ENCODE measurements at regions not wholly inside any gene's neighbourhood (a gene's known extent, or its start where the extent isn't known, plus 50 kb on each side); places are given as distances from the start of the nearest gene placed in this dataset.

GRCh38 chrX:115952417-115953092 lies 218.0 kb upstream of the AGTR2 start:
- Histone ChIP-seq H3K9me3 (no peaks in the 10 kb centered on the region), H3K27me3 (no peaks in the 10 kb centered on the region), H3K4me1 (no peaks in the 10 kb centered on the region), H3K4me3 (no peak overlapping the region), H3K27ac (no peak overlapping the region), H3K36me3 (no peaks in the 10 kb centered on the region)
- TF ChIP-seq CTCF (IDR thresholded peaks at IDR 0.05): peak in 2 of 3 experiments; percentile 17 to 26
- no peak for DNase-seq (ENCODE audit: low spot score in 2 of 2)
- intact Hi-C loops (cut with DNase I): no loop called here

- Histone ChIP-seq H3K27ac (no peak overlapping the region), H3K9me3 (no peaks in the 10 kb centered on the region), H3K4me1 (no peaks in the 10 kb centered on the region), H3K4me3 (no peak overlapping the region), H3K36me3 (no peaks in the 10 kb centered on the region), H3K27me3 (no peaks in the 10 kb centered on the region)
- DNase-seq (ENCODE audit: low spot score in 2 of 2): no peak
- intact Hi-C loops (cut with DNase I): no loop called here
- TF ChIP-seq CTCF (IDR thresholded peaks at IDR 0.05): no peak
Measured at GRCh38 chrX:115957862-115958490, 212.6 kb upstream of the AGTR2 start.

- intact Hi-C loops (cut with DNase I): no loop called here
- Histone ChIP-seq H3K4me3 (no peak overlapping the region), H3K27me3 (no peaks in the 10 kb centered on the region), H3K36me3 (no peaks in the 10 kb centered on the region), H3K27ac (no peak overlapping the region), H3K9me3 (no peaks in the 10 kb centered on the region), H3K4me1 (no peaks in the 10 kb centered on the region)
- DNase-seq (ENCODE audit: low spot score in 2 of 2): no peak
- no peak for TF ChIP-seq CTCF (IDR thresholded peaks at IDR 0.05)
Measured at GRCh38 chrX:115958687-115959359, 211.7 kb upstream of the AGTR2 start.

GRCh38 chrX:115960440-115961084 lies 210.0 kb upstream of the AGTR2 start:
- intact Hi-C loops (cut with DNase I): no loop called here
- Histone ChIP-seq H3K4me3 (no peak overlapping the region), H3K36me3 (no peaks in the 10 kb centered on the region), H3K4me1 (no peaks in the 10 kb centered on the region), H3K27ac (no peak overlapping the region), H3K9me3 (no peaks in the 10 kb centered on the region), H3K27me3 (no peaks in the 10 kb centered on the region)
- DNase-seq (ENCODE audit: low spot score in 2 of 2): no peak
- no peak for TF ChIP-seq CTCF (IDR thresholded peaks at IDR 0.05)

GRCh38 chrX:115966920-115967319 lies 203.6 kb upstream of the AGTR2 start:
- no peaks in the 10 kb centered on the region for H3K9me3 ChIP-seq
- no peak for DNase-seq (ENCODE audit: low spot score in 2 of 2)
- no peak overlapping the region for H3K27ac ChIP-seq
- H3K4me1 ChIP-seq: no peaks in the 10 kb centered on the region
- no peaks in the 10 kb centered on the region for H3K27me3 ChIP-seq
- H3K4me3 ChIP-seq: no peak overlapping the region
- intact Hi-C loops (cut with DNase I): no loop called here
- H3K36me3 ChIP-seq: no peaks in the 10 kb centered on the region
- TF ChIP-seq CTCF (IDR thresholded peaks at IDR 0.05): no peak
